H1 (cell line): ENCODE measurements at regions not wholly inside any gene's neighbourhood (a gene's known extent, or its start where the extent isn't known, plus 50 kb on each side); places are given as distances from the start of the nearest gene placed in this dataset.

ENCODE experiments used
- CTCF ChIA-PET: fragments of 300-600 bp; sonication (Branson Sonifier 250); formaldehyde crosslinking; loops from one replicate; lab custom pipeline; 2021; ENCODE audit not compliant: partially characterized antibody; lab: Charles Lee
- POLR2A ChIA-PET: fragments of 300-600 bp; sonication (Branson Sonifier 250); formaldehyde crosslinking; loops from one replicate; lab custom pipeline; 2021; ENCODE audit warnings: inconsistent platforms; ENCODE audit not compliant: partially characterized antibody; lab: Charles Lee
- DNase-seq, 2 experiments: peaks; one replicate each; pipeline versions ENCODE4 v3.0.0 to v3.0.0-alpha.2; 2010 to 2022; ENCODE audit warnings: low spot score in 2 of 2, low read depth in 1 of 2, mixed read lengths in 1 of 2
- FAIRE-seq: peaks from 2 replicates; lab custom pipeline; 2011; peaks lifted over from hg19 to GRCh38; lab: Jason Lieb, UNC
- H2AFZ ChIP-seq: 2 replicates; pipeline ENCODE4 v1.8.1; 2012; ENCODE audit warnings: low read length, inconsistent platforms
- H2AK5ac ChIP-seq: 2 replicates; pipeline ENCODE4 v1.6.1; 2013; ENCODE audit warnings: low read depth, low read length
- H2BK120ac ChIP-seq: replicated peaks from 2 replicates; pipeline ENCODE3; 2013; ENCODE audit warnings: low read depth, low read length, inconsistent platforms
- H2BK12ac ChIP-seq: 2 replicates; pipeline ENCODE4 v1.6.1; 2013; ENCODE audit warnings: low read depth, low read length
- H2BK15ac ChIP-seq: 2 replicates; pipeline ENCODE4 v1.6.1; 2013; ENCODE audit warnings: low read length
- H2BK20ac ChIP-seq: 2 replicates; pipeline ENCODE4 v1.6.1; 2013; ENCODE audit warnings: low read length
- H2BK5ac ChIP-seq: 2 replicates; pipeline ENCODE4 v1.6.1; 2013; ENCODE audit warnings: low read depth, low read length
- H3K14ac ChIP-seq: 2 replicates; pipeline ENCODE4 v1.6.1; 2013; ENCODE audit warnings: inconsistent platforms; ENCODE audit not compliant: insufficient read length
- H3K18ac ChIP-seq: 2 replicates; pipeline ENCODE4 v1.6.1; 2013; ENCODE audit warnings: low read length; ENCODE audit errors: extremely low read depth
- H3K23ac ChIP-seq: 2 replicates; pipeline ENCODE4 v1.6.1; 2013; ENCODE audit warnings: inconsistent platforms; ENCODE audit not compliant: insufficient read length
- H3K23me2 ChIP-seq: 2 replicates; pipeline ENCODE4 v1.6.1; 2013; ENCODE audit warnings: low read depth, low read length
- H3K27ac ChIP-seq: 2 replicates; pipeline ENCODE4 v1.6.1; 2011; ENCODE audit warnings: low read depth, low read length, inconsistent platforms
- H3K27me3 ChIP-seq, 4 experiments: replicated peaks in 1 of 4; 1 replicate in 1 of 4; 2 replicates in 3 of 4; pipeline versions ENCODE4 v1.6.1 to v1.8.1; 2011 to 2013; ENCODE audit warnings: low read length in 3 of 4, mild to moderate bottlenecking in 3 of 4, inconsistent platforms in 2 of 4, mixed read lengths in 2 of 4, moderate library complexity in 1 of 4; ENCODE audit not compliant: control insufficient read depth in 3 of 4, insufficient read depth in 3 of 4; ENCODE audit errors: extremely low read depth in 1 of 4
- H3K36me3 ChIP-seq, 4 experiments: 2 replicates each; pipeline versions ENCODE4 v1.6.1 to v1.8.1; 2011 to 2013; ENCODE audit warnings: mild to moderate bottlenecking in 4 of 4, low read length in 3 of 4, moderate library complexity in 2 of 4, control low read depth in 1 of 4, inconsistent platforms in 1 of 4; ENCODE audit not compliant: insufficient read depth in 4 of 4, control insufficient read depth in 2 of 4
- H3K4ac ChIP-seq: replicated peaks from 2 replicates; pipeline ENCODE3; 2013; ENCODE audit warnings: low read length, low read depth, mixed read lengths, inconsistent platforms; ENCODE audit not compliant: insufficient read length
- H3K4me1 ChIP-seq, 4 experiments: replicated peaks in 1 of 4; 1 replicate in 1 of 4; 2 replicates in 3 of 4; pipeline versions ENCODE4 v1.6.1 to v1.8.1; 2011 to 2013; ENCODE audit warnings: low read length in 3 of 4, inconsistent platforms in 2 of 4, mixed read lengths in 1 of 4; ENCODE audit not compliant: insufficient read depth in 4 of 4, control insufficient read depth in 3 of 4
- H3K4me2 ChIP-seq, 2 experiments: 2 replicates each; pipeline versions ENCODE4 v1.6.1 to v1.8.1; 2011 to 2013; ENCODE audit warnings: low read depth in 2 of 2, low read length in 2 of 2, control low read depth in 1 of 2, inconsistent platforms in 1 of 2, mild to moderate bottlenecking in 1 of 2; ENCODE audit not compliant: insufficient read depth in 1 of 2
- H3K4me3 ChIP-seq, 4 experiments: fragments of 200-600, 300-600 bp in 1 of 4; sonication (generic), shearing (Covaris generic), sonication (Bioruptor Twin) in 1 of 4; 2 replicates each; pipeline versions ENCODE4 v1.5.1 to v1.8.1; 2011 to 2016; ENCODE audit warnings: low read length in 4 of 4, low read depth in 3 of 4, control low read depth in 2 of 4, inconsistent platforms in 2 of 4, mild to moderate bottlenecking in 2 of 4, mixed read lengths in 1 of 4, moderate library complexity in 1 of 4; ENCODE audit not compliant: insufficient read depth in 2 of 4; ENCODE audit errors: extremely low read depth in 1 of 4
- H3K56ac ChIP-seq: replicated peaks from 2 replicates; pipeline ENCODE3; 2013; ENCODE audit warnings: low read depth, mild to moderate bottlenecking, mixed read lengths, low read length, inconsistent platforms; ENCODE audit not compliant: insufficient read length
- H3K79me1 ChIP-seq: 2 replicates; pipeline ENCODE4 v1.6.1; 2013; ENCODE audit warnings: low read depth, low read length, control low read depth
- H3K79me2 ChIP-seq, 2 experiments: 2 replicates each; pipeline versions ENCODE4 v1.6.1 to v1.8.1; 2012 to 2013; ENCODE audit warnings: low read length in 2 of 2, mild to moderate bottlenecking in 2 of 2, inconsistent platforms in 1 of 2; ENCODE audit not compliant: insufficient read depth in 2 of 2, control insufficient read depth in 1 of 2
- H3K9ac ChIP-seq, 4 experiments: replicated peaks in 1 of 4; 1 replicate in 1 of 4; 2 replicates in 3 of 4; pipeline versions ENCODE4 v1.6.1 to v1.8.1; 2011 to 2013; ENCODE audit warnings: low read depth in 3 of 4, low read length in 3 of 4, control low read depth in 2 of 4, mild to moderate bottlenecking in 2 of 4, moderate library complexity in 2 of 4, inconsistent platforms in 1 of 4; ENCODE audit errors: extremely low read depth in 1 of 4
- H3K9me3 ChIP-seq, 2 experiments: 2 replicates each; pipeline versions ENCODE4 v1.6.1 to v1.8.1; 2012 to 2013; ENCODE audit warnings: mild to moderate bottlenecking in 2 of 2, moderate library complexity in 2 of 2, control low read depth in 1 of 2, inconsistent platforms in 1 of 2, low read depth in 1 of 2, low read length in 1 of 2, mixed read lengths in 1 of 2; ENCODE audit not compliant: insufficient read depth in 2 of 2
- H4K20me1 ChIP-seq, 2 experiments: replicated peaks in 1 of 2; 2 replicates each; pipeline versions ENCODE3 to v1.8.1; 2011 to 2013; ENCODE audit warnings: inconsistent platforms in 2 of 2, low read length in 2 of 2, mild to moderate bottlenecking in 1 of 2; ENCODE audit not compliant: insufficient read depth in 2 of 2, control insufficient read depth in 1 of 2
- H4K5ac ChIP-seq: 2 replicates; pipeline ENCODE4 v1.6.1; 2013; ENCODE audit warnings: low read length, low read depth, mixed read lengths, inconsistent platforms; ENCODE audit not compliant: insufficient read length
- H4K8ac ChIP-seq: 2 replicates; pipeline ENCODE4 v1.8.0; 2013; ENCODE audit warnings: mild to moderate bottlenecking, moderate library complexity, low read length, inconsistent platforms; ENCODE audit not compliant: insufficient read depth; ENCODE audit errors: extremely low read depth
- H4K91ac ChIP-seq: replicated peaks from 2 replicates; pipeline ENCODE3; 2013; ENCODE audit warnings: low read length, mixed read lengths, inconsistent platforms; ENCODE audit not compliant: insufficient read length
- ATF3 ChIP-seq: IDR thresholded peaks from 2 replicates; pipeline ENCODE4 v1.6.1; 2011; ENCODE audit warnings: low read depth, mild to moderate bottlenecking, low read length; ENCODE audit not compliant: insufficient read depth
- CHD1 ChIP-seq: IDR thresholded peaks from 2 replicates; pipeline ENCODE4 v1.6.1; 2012; ENCODE audit warnings: low read depth, low read length, improper control_type of control experiment
- GTF2F1 ChIP-seq: IDR thresholded peaks from 2 replicates; pipeline ENCODE4 v1.6.1; 2012; ENCODE audit warnings: low read depth, low read length, improper control_type of control experiment, borderline replicate concordance
- MAFK ChIP-seq: IDR thresholded peaks from 2 replicates; pipeline ENCODE4 v1.6.1; 2012; ENCODE audit warnings: low read depth, mild to moderate bottlenecking, improper control_type of control experiment, low read length
- MAX ChIP-seq: IDR thresholded peaks from 2 replicates; pipeline ENCODE4 v1.6.1; 2012; ENCODE audit warnings: inconsistent platforms
- PHF8 ChIP-seq: fragments of 200-600 bp; sonication (generic); conservative IDR thresholded peaks from 2 replicates; pipeline ENCODE4 v1.7.1; 2012; ENCODE audit warnings: low read depth, mild to moderate bottlenecking, inconsistent platforms, low read length, moderate library complexity
- POU5F1 ChIP-seq: IDR thresholded peaks from 2 replicates; pipeline ENCODE4 v1.6.1; 2011; ENCODE audit warnings: low read depth, mild to moderate bottlenecking, low read length, moderate library complexity
- RAD21 ChIP-seq, 2 experiments: IDR thresholded peaks in 1 of 2; conservative IDR thresholded peaks in 1 of 2; 2 replicates each; pipeline ENCODE4 v1.6.1; 2011; ENCODE audit warnings: low read depth in 2 of 2, low read length in 2 of 2, improper control_type of control experiment in 1 of 2, inconsistent platforms in 1 of 2, mild to moderate bottlenecking in 1 of 2, moderate library complexity in 1 of 2
- RFX5 ChIP-seq: IDR thresholded peaks from 2 replicates; pipeline ENCODE4 v1.6.1; 2011; ENCODE audit warnings: low read depth, low read length, improper control_type of control experiment, borderline replicate concordance
- RXRA ChIP-seq: IDR thresholded peaks from 2 replicates; pipeline ENCODE4 v1.6.1; 2011; ENCODE audit warnings: low read depth, mild to moderate bottlenecking, low read length, moderate library complexity; ENCODE audit not compliant: insufficient read depth
- SP2 ChIP-seq: IDR thresholded peaks from 2 replicates; pipeline ENCODE4 v1.6.1; 2012; ENCODE audit warnings: mild to moderate bottlenecking, low read length, inconsistent platforms
- ZNF274 ChIP-seq: IDR thresholded peaks from 2 replicates; pipeline ENCODE4 v1.7.0; 2012; ENCODE audit warnings: low read length, borderline replicate concordance; ENCODE audit errors: extremely low read depth
- WGBS, 2 experiments: shearing (Covaris generic) in 1 of 2; methylation state at CpG; one replicate each; pipeline versions ENCODE4 v1.1.6 to v1.1.7; 2013 to 2015; ENCODE audit warnings: low lambda C conversion rate in 2 of 2, mixed read lengths in 2 of 2, inconsistent platforms in 1 of 2, low coverage in 1 of 2, missing lambda C conversion rate in 1 of 2; ENCODE audit not compliant: insufficient replicate concordance in 2 of 2, insufficient coverage in 1 of 2, insufficient read length in 1 of 2; ENCODE audit errors: extremely low coverage in 1 of 2, missing lambda C conversion rate in 1 of 2; 5-methylcytosine and 5-hydroxymethylcytosine counted together

- 0 out of 2 replicates have a peak overlapping the region, but pooled peaks have one; percentile 39 for H2AK5ac ChIP-seq
- H3K4ac ChIP-seq, result no peak overlapping the region
- H3K9ac ChIP-seq, result no peak overlapping the region
- H3K4me3 ChIP-seq, result no peak overlapping the region
- no peak overlapping the region for H4K5ac ChIP-seq
- FAIRE-seq (no peak), DNase-seq (no peak)
- peaks cover 0 to 8% (median under 1%) of the 10 kb centered on the region in 4 experiments; a peak in 3 of 7 replicates for H3K4me1 ChIP-seq
- H2BK12ac ChIP-seq, result no peak overlapping the region
- WGBS, 2 experiments, result 77% methylated on average over 6 of the region's 6 CpGs; no CpG with 5 or more reads in 1 of the 2 experiments
- H3K18ac ChIP-seq, result no peak overlapping the region; the same call in 1 of the 2 replicates
- no peak overlapping the region for H3K4me2 ChIP-seq
- no peak overlapping the region for H4K91ac ChIP-seq
- H3K36me3 ChIP-seq, result no peaks in the 10 kb centered on the region
- ChIA-PET CTCF (interaction anchor here (0.8 to 11.1 kb wide), 10 partner anchors 14 to 304 kb away, joined by 3 to 103 read pairs (median 3); no protein-coding TSS in a partner anchor), POLR2A (interaction anchor here (0.6 to 1.5 kb wide), 3 partner anchors 18 to 100 kb away, joined by 3 to 4 read pairs (median 4); no protein-coding TSS in a partner anchor)
- no peak overlapping the region for H2BK15ac ChIP-seq
- H2BK5ac ChIP-seq, result no peak overlapping the region
- H3K23ac ChIP-seq, result no peak overlapping the region
- no peak overlapping the region for H3K56ac ChIP-seq
- no peaks in the 10 kb centered on the region for H3K79me1 ChIP-seq
- H3K9me3 ChIP-seq, result no peaks in the 10 kb centered on the region
- H2BK20ac ChIP-seq, result no peak overlapping the region
- H3K27me3 ChIP-seq, result no peaks in the 10 kb centered on the region
- no peak overlapping the region for H2AFZ ChIP-seq
- no peak overlapping the region for H4K8ac ChIP-seq
- no peak overlapping the region for H3K14ac ChIP-seq
- H3K27ac ChIP-seq, result no peak overlapping the region
- no peaks in the 10 kb centered on the region for H3K23me2 ChIP-seq
- no peak overlapping the region for H2BK120ac ChIP-seq
- no peaks in the 10 kb centered on the region for H4K20me1 ChIP-seq
- no peaks in the 10 kb centered on the region for H3K79me2 ChIP-seq
- TF ChIP-seq MAFK (no peak), RFX5 (no peak), RXRA (no peak), POU5F1 (no peak), MAX (no peak), PHF8 (no peak), ATF3 (no peak), ZNF274 (no peak), CHD1 (no peak), RAD21 (IDR thresholded peaks at IDR 0.05 in 1 of 2, conservative IDR thresholded peaks at IDR 0.05 in 1 of 2; ENCODE audit: low read depth in 2 of 2, low read length in 2 of 2) (no peak), SP2 (no peak), GTF2F1 (no peak)
Measured at GRCh38 chr6:43972179-43972912, 154.9 kb downstream of the MRPL14 start.
